Fibroblast of lung (primary cell): ENCODE measurements at regions not wholly inside any gene's neighbourhood (a gene's known extent, or its start where the extent isn't known, plus 50 kb on each side); places are given as distances from the start of the nearest gene placed in this dataset.

Experiments used
- DNase-seq, 2 donors: peaks; one replicate each; pipeline versions ENCODE4 v3.0.0 to v3.0.0-alpha.2; 2010; ENCODE audit warnings: low read depth in 2 of 2
- H2AFZ ChIP-seq: 2 replicates; pipeline ENCODE4 v1.5.1; 2012; ENCODE audit warnings: low read length, control low read depth, inconsistent platforms
- H3K27ac ChIP-seq: 2 replicates; pipeline ENCODE4 v1.5.1; 2011; ENCODE audit warnings: low read length, control low read depth; ENCODE audit not compliant: insufficient read depth
- H3K27me3 ChIP-seq: 2 replicates; pipeline ENCODE4 v1.5.1; 2011; ENCODE audit warnings: mild to moderate bottlenecking, low read length; ENCODE audit not compliant: control insufficient read depth, insufficient read depth
- H3K36me3 ChIP-seq: 2 replicates; pipeline ENCODE4 v1.5.1; 2011; ENCODE audit warnings: low read length; ENCODE audit not compliant: control insufficient read depth, insufficient read depth
- H3K4me1 ChIP-seq: 2 replicates; pipeline ENCODE4 v1.5.1; 2011; ENCODE audit warnings: low read length; ENCODE audit not compliant: control insufficient read depth, insufficient read depth; ENCODE audit errors: extremely low read depth
- H3K4me2 ChIP-seq: 2 replicates; pipeline ENCODE4 v1.5.1; 2011; ENCODE audit warnings: low read length, control low read depth; ENCODE audit not compliant: insufficient read depth; ENCODE audit errors: extremely low read depth
- H3K4me3 ChIP-seq, 4 experiments: fragments of 200-600 bp in 1 of 4; sonication (generic) in 1 of 4; replicated peaks in 1 of 4; 2 replicates each; pipeline ENCODE4 v1.5.1; 2011 to 2016; ENCODE audit warnings: low read length in 4 of 4, low read depth in 3 of 4, mild to moderate bottlenecking in 3 of 4, control low read depth in 2 of 4, inconsistent platforms in 1 of 4, mixed read lengths in 1 of 4; ENCODE audit not compliant: insufficient read depth in 1 of 4; ENCODE audit errors: control extremely low read depth in 1 of 4
- H3K79me2 ChIP-seq: 2 replicates; pipeline ENCODE4 v1.5.1; 2012; ENCODE audit warnings: mild to moderate bottlenecking, low read length, inconsistent platforms; ENCODE audit not compliant: control insufficient read depth, insufficient read depth
- H3K9ac ChIP-seq: 2 replicates; pipeline ENCODE4 v1.5.1; 2011; ENCODE audit warnings: mild to moderate bottlenecking, low read length, control low read depth; ENCODE audit not compliant: insufficient read depth
- H3K9me3 ChIP-seq: 2 replicates; pipeline ENCODE4 v1.5.1; 2012; ENCODE audit warnings: low read depth, low read length; ENCODE audit not compliant: control insufficient read depth, insufficient read depth
- H4K20me1 ChIP-seq: 2 replicates; pipeline ENCODE4 v1.5.1; 2011; ENCODE audit warnings: low read length; ENCODE audit not compliant: control insufficient read depth, insufficient read depth; ENCODE audit errors: extremely low read depth
- EZH2 ChIP-seq: IDR thresholded peaks from 2 replicates; pipeline ENCODE4 v1.5.1; 2012; ENCODE audit warnings: low read length, control low read depth, mild to moderate bottlenecking; ENCODE audit errors: missing control alignments
- TF ChIP-seq, protein P1 (sequence below), 2 donors: IDR thresholded peaks in 1 of 2; conservative IDR thresholded peaks in 1 of 2; 1 replicate in 1 of 2; 2 replicates in 1 of 2; pipeline ENCODE4 v1.5.1; 2011 to 2012; ENCODE audit warnings: low read length in 2 of 2, control low read depth in 1 of 2, inconsistent platforms in 1 of 2, low read depth in 1 of 2, mild to moderate bottlenecking in 1 of 2

DNA sequence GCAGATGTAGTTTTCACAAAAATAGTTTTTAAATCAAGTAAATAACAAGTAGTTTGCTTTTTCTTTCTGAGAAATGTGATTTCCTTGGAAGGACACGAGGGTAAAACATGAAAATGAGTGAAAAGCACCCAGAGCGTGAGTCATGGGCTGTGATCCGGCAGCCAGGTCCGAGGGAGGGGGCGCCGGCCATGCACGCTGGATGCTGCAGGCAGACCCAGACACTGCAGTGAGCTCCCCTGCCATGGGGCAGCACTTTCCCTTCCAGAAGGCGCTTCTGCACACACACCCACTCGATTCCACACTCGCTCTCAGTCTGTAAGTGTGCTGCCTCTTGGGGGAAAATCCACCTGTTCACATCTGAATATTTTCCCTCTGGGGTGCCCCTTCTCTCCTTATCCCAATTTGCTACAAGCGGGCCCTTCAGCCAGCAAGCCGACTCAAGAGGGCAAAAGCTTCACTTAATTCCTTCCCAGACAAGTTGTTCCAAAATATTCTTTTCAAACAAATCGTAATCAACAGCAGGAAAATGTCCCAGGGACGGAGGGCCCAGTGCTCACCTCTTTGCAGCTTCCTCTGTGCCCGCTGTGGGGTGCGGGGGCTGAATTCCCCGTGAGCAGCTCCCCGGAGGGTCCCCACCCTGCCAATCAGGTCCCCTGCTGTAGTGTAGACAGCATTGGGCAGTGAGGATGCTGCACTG is 87.0 kb upstream of the ID2 start:
- Histone ChIP-seq H2AFZ (no peak overlapping the region), H3K4me2 (no peak overlapping the region), H3K4me3 (no peak overlapping the region), H3K9ac (no peak overlapping the region), H3K4me1 (no peaks in the 10 kb centered on the region), H3K36me3 (no peaks in the 10 kb centered on the region), H3K27ac (no peak overlapping the region), H3K9me3 (no peaks in the 10 kb centered on the region), H3K79me2 (no peaks in the 10 kb centered on the region), H3K27me3 (no peaks in the 10 kb centered on the region), H4K20me1 (no peaks in the 10 kb centered on the region)
- DNase-seq: peak in 1 of 2 donors; percentile 56
- TF ChIP-seq EZH2: no peak
- TF ChIP-seq, protein P1, sequence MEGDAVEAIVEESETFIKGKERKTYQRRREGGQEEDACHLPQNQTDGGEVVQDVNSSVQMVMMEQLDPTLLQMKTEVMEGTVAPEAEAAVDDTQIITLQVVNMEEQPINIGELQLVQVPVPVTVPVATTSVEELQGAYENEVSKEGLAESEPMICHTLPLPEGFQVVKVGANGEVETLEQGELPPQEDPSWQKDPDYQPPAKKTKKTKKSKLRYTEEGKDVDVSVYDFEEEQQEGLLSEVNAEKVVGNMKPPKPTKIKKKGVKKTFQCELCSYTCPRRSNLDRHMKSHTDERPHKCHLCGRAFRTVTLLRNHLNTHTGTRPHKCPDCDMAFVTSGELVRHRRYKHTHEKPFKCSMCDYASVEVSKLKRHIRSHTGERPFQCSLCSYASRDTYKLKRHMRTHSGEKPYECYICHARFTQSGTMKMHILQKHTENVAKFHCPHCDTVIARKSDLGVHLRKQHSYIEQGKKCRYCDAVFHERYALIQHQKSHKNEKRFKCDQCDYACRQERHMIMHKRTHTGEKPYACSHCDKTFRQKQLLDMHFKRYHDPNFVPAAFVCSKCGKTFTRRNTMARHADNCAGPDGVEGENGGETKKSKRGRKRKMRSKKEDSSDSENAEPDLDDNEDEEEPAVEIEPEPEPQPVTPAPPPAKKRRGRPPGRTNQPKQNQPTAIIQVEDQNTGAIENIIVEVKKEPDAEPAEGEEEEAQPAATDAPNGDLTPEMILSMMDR (conservative IDR thresholded peaks at IDR 0.05 in 1 of 2, IDR thresholded peaks at IDR 0.05 in 1 of 2; ENCODE audit: low read depth in 1 of 2, low read length in 2 of 2): no peak

DNA sequence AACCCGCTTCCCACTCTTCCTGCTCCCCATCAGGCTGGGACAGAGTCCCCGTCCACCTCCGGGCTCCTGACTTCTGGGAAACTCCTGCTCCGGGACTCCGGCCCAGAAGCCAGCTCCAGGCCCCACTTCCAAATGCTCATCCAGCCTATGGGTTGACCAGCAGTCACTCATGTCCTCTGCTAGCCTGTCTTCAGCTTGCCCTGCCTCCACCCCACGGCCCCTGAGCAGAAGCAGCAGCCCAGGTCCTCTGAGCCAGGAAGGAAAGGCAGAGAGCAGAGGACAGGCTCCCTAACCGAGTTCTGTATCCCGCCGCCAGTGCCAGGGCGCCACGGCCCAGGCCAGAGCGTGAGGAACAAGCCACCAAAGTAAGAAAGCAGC is 86.4 kb upstream of the ID2 start:
- Histone ChIP-seq H3K27me3 (no peaks in the 10 kb centered on the region), H2AFZ (no peak overlapping the region), H3K9me3 (no peaks in the 10 kb centered on the region), H4K20me1 (no peaks in the 10 kb centered on the region), H3K36me3 (no peaks in the 10 kb centered on the region), H3K79me2 (no peaks in the 10 kb centered on the region), H3K4me2 (no peak overlapping the region), H3K4me3 (no peak overlapping the region), H3K27ac (no peak overlapping the region), H3K4me1 (no peaks in the 10 kb centered on the region), H3K9ac (no peak overlapping the region)
- no peak for TF ChIP-seq EZH2
- TF ChIP-seq, protein P1 (conservative IDR thresholded peaks at IDR 0.05 in 1 of 2, IDR thresholded peaks at IDR 0.05 in 1 of 2; ENCODE audit: low read depth in 1 of 2, low read length in 2 of 2): no peak
- DNase-seq: no peak

DNA sequence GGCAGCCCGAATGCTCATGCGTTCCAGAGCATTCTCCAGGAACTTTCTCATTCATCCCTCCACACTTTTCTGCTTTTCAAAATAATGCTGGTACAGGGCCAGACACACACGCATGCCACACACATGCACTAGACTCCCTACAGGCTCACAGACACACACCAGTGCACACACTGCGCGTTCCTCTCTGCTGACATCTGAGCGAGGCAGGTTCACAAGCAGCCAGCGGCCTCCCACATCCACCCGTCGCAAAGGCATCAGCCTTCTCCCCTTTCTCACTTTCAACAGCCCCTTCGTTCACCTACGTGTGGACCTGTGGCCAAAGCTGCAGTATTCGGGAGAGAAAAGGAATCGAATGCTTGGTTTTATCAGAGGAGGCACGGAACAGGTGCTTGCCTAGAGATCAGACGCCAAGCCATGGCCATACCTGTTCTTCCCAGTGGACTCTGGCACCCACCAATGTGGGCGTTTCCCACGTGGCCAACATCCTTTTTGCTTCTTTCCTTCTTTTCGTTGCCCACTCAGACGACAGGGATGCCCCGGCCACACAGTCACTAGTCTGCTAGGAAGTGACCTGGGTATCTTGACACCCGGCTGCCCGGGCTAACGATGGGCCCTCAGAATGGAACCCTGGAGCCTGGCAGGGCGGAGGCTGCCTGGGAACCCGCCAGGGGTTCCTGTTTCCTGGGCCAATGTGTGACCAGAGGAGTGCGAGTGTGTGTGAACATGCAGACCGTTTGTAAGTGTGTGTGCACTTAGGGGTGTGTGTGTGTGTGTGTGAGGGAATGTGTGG is 85.8 kb upstream of the ID2 start:
- Histone ChIP-seq H3K4me3 (no peak overlapping the region), H3K27ac (no peak overlapping the region)
- no peak for TF ChIP-seq EZH2
- TF ChIP-seq, protein P1 (conservative IDR thresholded peaks at IDR 0.05 in 1 of 2, IDR thresholded peaks at IDR 0.05 in 1 of 2; ENCODE audit: low read depth in 1 of 2, low read length in 2 of 2): no peak

More for the DNA sequence above, 85.8 kb upstream of the ID2 start:
- Histone ChIP-seq H3K9me3 (no peaks in the 10 kb centered on the region), H2AFZ (no peak overlapping the region), H3K4me2 (no peak overlapping the region), H4K20me1 (no peaks in the 10 kb centered on the region), H3K79me2 (no peaks in the 10 kb centered on the region), H3K27me3 (no peaks in the 10 kb centered on the region), H3K9ac (no peak overlapping the region), H3K4me1 (no peaks in the 10 kb centered on the region), H3K36me3 (no peaks in the 10 kb centered on the region)
- DNase-seq: no peak
